Ovary (tissue), 7 donors: ENCODE measurements at regions not wholly inside any gene's neighbourhood (a gene's known extent, or its start where the extent isn't known, plus 50 kb on each side); places are given as distances from the start of the nearest gene placed in this dataset.

ENCODE experiments used
- DNase-seq, 5 donors: peaks; one replicate each; pipeline ENCODE4 v3.0.0-alpha.2; 2019 to 2020
- H3K27ac ChIP-seq, 2 donors: fragments of 200-600 bp; one replicate each; pipeline versions ENCODE4 v1.5.1 to v1.8.0; 2019 to 2022
- H3K27me3 ChIP-seq: fragments of 200-600 bp; one replicate; pipeline ENCODE4 v1.8.0; 2022
- H3K36me3 ChIP-seq: fragments of 200-600 bp; sonication (generic); one replicate; pipeline ENCODE4 v1.5.1; 2019
- H3K4me1 ChIP-seq: one replicate; pipeline ENCODE4 v1.8.1; 2013; ENCODE audit warnings: mild to moderate bottlenecking, moderate library complexity; ENCODE audit not compliant: insufficient read depth
- H3K4me3 ChIP-seq: fragments of 200-600 bp; sonication (generic); one replicate; pipeline ENCODE4 v1.5.1; 2017
- H3K9me3 ChIP-seq, 2 donors: fragments of 200-600 bp in 1 of 2; sonication (generic) in 1 of 2; one replicate each; pipeline versions ENCODE4 v1.5.1 to v1.8.1; 2013 to 2019; ENCODE audit warnings: mild to moderate bottlenecking in 1 of 2, moderate library complexity in 1 of 2
- EP300 ChIP-seq: sonication (generic); formaldehyde crosslinking; IDR thresholded peaks from one replicate; pipeline ENCODE4 v1.6.1; 2017; ENCODE audit warnings: antibody characterized with exemption
- POLR2A ChIP-seq: fragments of 450-650 bp; IDR thresholded peaks from one replicate; pipeline ENCODE4 v1.6.1; 2017; ENCODE audit warnings: antibody characterized with exemption, mild to moderate bottlenecking, moderate library complexity
- WGBS, 3 donors: extraction: QIAGEN DNeasy Blood & Tissue Kit in 1 of 3; methylation state at CpG; one replicate each; pipeline versions ENCODE4 v1.1.5 to v1.1.7; 2013 to 2017; 5-methylcytosine and 5-hydroxymethylcytosine counted together
- intact Hi-C, 4 donors: fragments of 100-400 bp; cut with DNase I; formaldehyde crosslinking; loops; one replicate each; pipeline versions ENCODE4 v1.11.0 to v1.15.1; 2022 to 2023
- TF ChIP-seq, protein P1 (sequence below), 3 donors: fragments of 450-650 bp in 2 of 3; fragments of 200-600 bp in 1 of 3; IDR thresholded peaks; one replicate each; pipeline versions ENCODE4 v1.5.1 to v1.8.0; 2016 to 2022; ENCODE audit warnings: antibody characterized with exemption in 3 of 3, mild to moderate bottlenecking in 1 of 3
- donor health status: DM: no; HTN: no; CAD: no; lungs with moderate emphysema.
- donor health status: DM: no; HTN: no; CAD: no.
- donor health status: Bipolar disorder and iron deficiency.
- donor health status: DM: no; HTN: no; CAD: no.
- donor health status: DM: yes; HTN: yes; CAD: no.

GRCh38 chr6:138577151-138577915 lies 78.0 kb upstream of the NHSL1 start:
- Histone ChIP-seq H3K27ac (no peak overlapping the region), H3K4me3 (no peak overlapping the region), H3K27me3 (no peaks in the 10 kb centered on the region), H3K4me1 (no peaks in the 10 kb centered on the region), H3K9me3 (no peaks in the 10 kb centered on the region), H3K36me3 (no peaks in the 10 kb centered on the region)
- 77 to 78% (median 78%) methylated on average over 9 of the region's 9 CpGs for WGBS, 3 donors
- DNase-seq = no peak
- TF ChIP-seq EP300 = no peak
- TF ChIP-seq, protein P1, sequence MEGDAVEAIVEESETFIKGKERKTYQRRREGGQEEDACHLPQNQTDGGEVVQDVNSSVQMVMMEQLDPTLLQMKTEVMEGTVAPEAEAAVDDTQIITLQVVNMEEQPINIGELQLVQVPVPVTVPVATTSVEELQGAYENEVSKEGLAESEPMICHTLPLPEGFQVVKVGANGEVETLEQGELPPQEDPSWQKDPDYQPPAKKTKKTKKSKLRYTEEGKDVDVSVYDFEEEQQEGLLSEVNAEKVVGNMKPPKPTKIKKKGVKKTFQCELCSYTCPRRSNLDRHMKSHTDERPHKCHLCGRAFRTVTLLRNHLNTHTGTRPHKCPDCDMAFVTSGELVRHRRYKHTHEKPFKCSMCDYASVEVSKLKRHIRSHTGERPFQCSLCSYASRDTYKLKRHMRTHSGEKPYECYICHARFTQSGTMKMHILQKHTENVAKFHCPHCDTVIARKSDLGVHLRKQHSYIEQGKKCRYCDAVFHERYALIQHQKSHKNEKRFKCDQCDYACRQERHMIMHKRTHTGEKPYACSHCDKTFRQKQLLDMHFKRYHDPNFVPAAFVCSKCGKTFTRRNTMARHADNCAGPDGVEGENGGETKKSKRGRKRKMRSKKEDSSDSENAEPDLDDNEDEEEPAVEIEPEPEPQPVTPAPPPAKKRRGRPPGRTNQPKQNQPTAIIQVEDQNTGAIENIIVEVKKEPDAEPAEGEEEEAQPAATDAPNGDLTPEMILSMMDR (IDR thresholded peaks at IDR 0.05) = no peak
- no peak for TF ChIP-seq POLR2A
- intact Hi-C loops = no loop called here

- no peak for DNase-seq
- Histone ChIP-seq H3K27me3 (no peaks in the 10 kb centered on the region), H3K4me3 (no peak overlapping the region), H3K27ac (no peak overlapping the region), H3K36me3 (no peaks in the 10 kb centered on the region), H3K9me3 (no peaks in the 10 kb centered on the region), H3K4me1 (no peaks in the 10 kb centered on the region)
- intact Hi-C loops = loop anchor here in 2 of 4 donors (5.0 to 10.0 kb wide), 2 partner anchors 145 to 148 kb away; no protein-coding TSS in a partner anchor
- TF ChIP-seq, protein P1 (IDR thresholded peaks at IDR 0.05) = no peak
- TF ChIP-seq POLR2A = no peak
- WGBS, 3 donors = 88 to 91% (median 91%) methylated on average over 4 of the region's 4 CpGs
Observed at GRCh38 chr6:138580040-138580439, 80.7 kb upstream of the NHSL1 start.

- intact Hi-C loops = loop anchor here in 2 of 4 donors (5.0 to 10.0 kb wide), 2 partner anchors 146 to 148 kb away; no protein-coding TSS in a partner anchor
- no peaks in the 10 kb centered on the region for H3K4me1 ChIP-seq
Observed at GRCh38 chr6:138580801-138581200, 81.5 kb upstream of the NHSL1 start.

GRCh38 chr6:138582573-138582972 lies 83.3 kb upstream of the NHSL1 start:
- H3K27ac ChIP-seq = no peak overlapping the region
- no peaks in the 10 kb centered on the region for H3K4me1 ChIP-seq

More at GRCh38 chr6:138580801-138581200, 81.5 kb upstream of the NHSL1 start:
- Histone ChIP-seq H3K27me3 (no peaks in the 10 kb centered on the region), H3K27ac (no peak overlapping the region), H3K9me3 (no peaks in the 10 kb centered on the region), H3K4me3 (no peak overlapping the region), H3K36me3 (no peaks in the 10 kb centered on the region)
- 92 to 95% (median 94%) methylated on average over 6 of the region's 6 CpGs for WGBS, 3 donors
- TF ChIP-seq, protein P1 (IDR thresholded peaks at IDR 0.05) = no peak
- TF ChIP-seq EP300 = no peak
- no peak for TF ChIP-seq POLR2A
- DNase-seq = no peak

More at GRCh38 chr6:138582573-138582972, 83.3 kb upstream of the NHSL1 start:
- 82 to 92% (median 90%) methylated on average over 4 of the region's 4 CpGs for WGBS, 3 donors
- Histone ChIP-seq H3K9me3 (no peaks in the 10 kb centered on the region), H3K27me3 (no peaks in the 10 kb centered on the region), H3K4me3 (no peak overlapping the region), H3K36me3 (no peaks in the 10 kb centered on the region)
- no peak for TF ChIP-seq POLR2A
- no peak for TF ChIP-seq EP300
- TF ChIP-seq, protein P1 (IDR thresholded peaks at IDR 0.05) = no peak
- DNase-seq = no peak
- intact Hi-C loops = loop anchor here in 2 of 4 donors (5.0 to 10.0 kb wide), 2 partner anchors 148 to 150 kb away; no protein-coding TSS in a partner anchor
